Activated effector memory CD4-positive, alpha-beta T cell treated with Interleukin-2 at 50 U/mL for 16 hours (primary cell): ENCODE measurements at regions not wholly inside any gene's neighbourhood (a gene's known extent, or its start where the extent isn't known, plus 50 kb on each side); places are given as distances from the start of the nearest gene placed in this dataset.
"Not testable (repeated sequence)": the region's sequence is repeated elsewhere in the genome, so short reads cannot be mapped to it uniquely, and the experiment has no call there.

Experiments used
- DNase-seq: peaks from one replicate; pipeline ENCODE4 v3.0.0-alpha.2; 2020

- DNase-seq: no peak
These were observed 80.0 kb downstream of the SHOX2 start for GRCh38 chr3:158026236-158026635.

GRCh38 chr3:158019897-158020296 lies 86.3 kb downstream of the SHOX2 start:
- DNase-seq: not testable (repeated sequence)

- no peak for DNase-seq
These were observed 87.8 kb downstream of the SHOX2 start for GRCh38 chr3:158018462-158018861.

- no peak for DNase-seq
These were observed 93.3 kb downstream of the SHOX2 start for GRCh38 chr3:158012901-158013300.

GRCh38 chr3:158005391-158006100 lies 100.7 kb downstream of the SHOX2 start:
- no peak for DNase-seq

- no peak for DNase-seq
These were observed 107.0 kb downstream of the SHOX2 start for GRCh38 chr3:157999246-157999645.

- no peak for DNase-seq
These were observed 123.9 kb downstream of the SHOX2 start for GRCh38 chr3:157982359-157982758.

- no peak for DNase-seq
These were observed 124.4 kb downstream of the SHOX2 start for GRCh38 chr3:157981819-157982218.

- no peak for DNase-seq
These were observed 127.2 kb downstream of the SHOX2 start for GRCh38 chr3:157979022-157979421.

GRCh38 chr3:157961665-157962064 lies 144.6 kb downstream of the SHOX2 start:
- DNase-seq: no peak

- DNase-seq: no peak
These were observed 147.8 kb downstream of the SHOX2 start for GRCh38 chr3:157958457-157958856.

- DNase-seq: no peak
These were observed 149.4 kb downstream of the SHOX2 start for GRCh38 chr3:157956850-157957249.

GRCh38 chr3:157956176-157956575 lies 150.0 kb downstream of the SHOX2 start:
- no peak for DNase-seq

- DNase-seq: no peak
These were observed 152.7 kb downstream of the SHOX2 start for GRCh38 chr3:157953565-157953964.

GRCh38 chr3:157948605-157949383 lies 157.4 kb downstream of the SHOX2 start:
- DNase-seq: no peak

- no peak for DNase-seq
These were observed 167.1 kb downstream of the SHOX2 start for GRCh38 chr3:157939166-157939565.

- DNase-seq: no peak
These were observed 168.0 kb downstream of the SHOX2 start for GRCh38 chr3:157938154-157938779.

GRCh38 chr3:157931517-157931916 lies 174.7 kb downstream of the SHOX2 start:
- DNase-seq: no peak

GRCh38 chr3:157930000-157930780 lies 176.0 kb downstream of the SHOX2 start:
- no peak for DNase-seq

GRCh38 chr3:157926822-157927221 lies 179.4 kb downstream of the SHOX2 start:
- no peak for DNase-seq

GRCh38 chr3:157922614-157923013 lies 183.6 kb downstream of the SHOX2 start:
- no peak for DNase-seq

GRCh38 chr3:157921811-157922210 lies 184.4 kb downstream of the SHOX2 start:
- DNase-seq: no peak
